ENCODE measurements at regions not wholly inside any gene's neighbourhood (a gene's known extent, or its start where the extent isn't known, plus 50 kb on each side); places are given as distances from the start of the nearest gene placed in this dataset.

DNA sequence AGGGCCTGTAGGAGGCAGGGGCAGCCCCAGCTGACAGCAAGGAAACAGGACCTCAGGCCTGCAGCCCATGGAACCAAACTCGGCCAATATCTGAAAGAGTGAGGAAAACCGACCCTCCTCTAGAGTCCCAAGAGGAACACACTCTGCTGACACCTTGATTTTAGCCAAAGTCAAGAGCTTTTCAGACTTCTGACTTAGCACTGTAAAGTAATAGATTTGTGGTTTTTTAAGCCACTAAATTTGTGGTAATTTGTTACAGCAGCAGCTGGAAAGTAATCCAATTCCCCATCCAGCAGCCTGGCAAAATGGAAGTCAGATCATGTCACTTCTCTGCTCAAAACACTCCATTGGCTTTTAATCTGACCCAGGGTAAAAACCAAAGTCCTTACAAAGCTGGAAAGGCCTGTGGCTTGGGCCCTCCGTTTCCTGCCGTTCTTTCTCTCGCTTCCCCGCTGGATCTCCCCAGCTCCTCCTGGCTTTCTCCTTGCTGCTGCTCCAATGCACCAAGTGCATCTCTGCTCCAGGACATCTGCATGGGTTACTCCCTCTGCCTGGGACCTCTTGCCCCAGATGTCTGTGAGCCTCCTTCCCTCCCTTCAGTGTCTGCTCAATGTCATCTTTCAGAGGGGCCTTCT, 79.0 kb downstream of the C5orf15 start:
- H3K36me3 ChIP-seq: no peaks in the 10 kb centered on the region
- H3K4me3 ChIP-seq: no peak overlapping the region
- 94% methylated on average over 6 of the region's 6 CpGs for WGBS
- H3K9me3 ChIP-seq: no peaks in the 10 kb centered on the region
- no peak for DNase-seq (ENCODE audit: low spot score)
- intact Hi-C loops (cut with DNase I): no loop called here
- H3K27me3 ChIP-seq (replicated peaks; ENCODE audit: insufficient read depth): peaks cover 3% of the 10 kb centered on the region
- H3K27ac ChIP-seq: no peak overlapping the region
- TF ChIP-seq POLR2AphosphoS5 (IDR thresholded peaks at IDR 0.05): no peak
- TF ChIP-seq, protein P1, sequence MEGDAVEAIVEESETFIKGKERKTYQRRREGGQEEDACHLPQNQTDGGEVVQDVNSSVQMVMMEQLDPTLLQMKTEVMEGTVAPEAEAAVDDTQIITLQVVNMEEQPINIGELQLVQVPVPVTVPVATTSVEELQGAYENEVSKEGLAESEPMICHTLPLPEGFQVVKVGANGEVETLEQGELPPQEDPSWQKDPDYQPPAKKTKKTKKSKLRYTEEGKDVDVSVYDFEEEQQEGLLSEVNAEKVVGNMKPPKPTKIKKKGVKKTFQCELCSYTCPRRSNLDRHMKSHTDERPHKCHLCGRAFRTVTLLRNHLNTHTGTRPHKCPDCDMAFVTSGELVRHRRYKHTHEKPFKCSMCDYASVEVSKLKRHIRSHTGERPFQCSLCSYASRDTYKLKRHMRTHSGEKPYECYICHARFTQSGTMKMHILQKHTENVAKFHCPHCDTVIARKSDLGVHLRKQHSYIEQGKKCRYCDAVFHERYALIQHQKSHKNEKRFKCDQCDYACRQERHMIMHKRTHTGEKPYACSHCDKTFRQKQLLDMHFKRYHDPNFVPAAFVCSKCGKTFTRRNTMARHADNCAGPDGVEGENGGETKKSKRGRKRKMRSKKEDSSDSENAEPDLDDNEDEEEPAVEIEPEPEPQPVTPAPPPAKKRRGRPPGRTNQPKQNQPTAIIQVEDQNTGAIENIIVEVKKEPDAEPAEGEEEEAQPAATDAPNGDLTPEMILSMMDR (IDR thresholded peaks at IDR 0.05): no peak
- TF ChIP-seq POLR2A (IDR thresholded peaks at IDR 0.05): no peak
- no peaks in the 10 kb centered on the region for H3K4me1 ChIP-seq (replicated peaks)

DNA sequence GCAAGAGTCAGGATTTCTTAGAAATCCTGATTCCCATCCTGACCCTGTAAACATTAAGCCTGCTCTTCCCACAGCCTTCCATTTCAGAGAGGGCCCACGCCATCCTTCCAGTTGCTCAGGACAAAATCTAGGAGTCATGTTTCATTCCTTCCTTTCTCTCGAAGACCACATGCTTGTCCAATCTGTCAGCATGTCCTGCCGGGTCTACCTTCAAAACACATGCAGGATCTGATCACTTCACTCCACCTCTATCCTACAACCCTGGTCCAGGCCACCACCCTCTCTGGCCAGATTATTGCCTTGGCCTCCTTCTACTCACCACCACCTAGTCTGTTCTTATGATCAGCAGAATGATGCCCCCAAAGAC, 79.8 kb downstream of the C5orf15 start:
- no peak overlapping the region for H3K27ac ChIP-seq
- H3K4me1 ChIP-seq (replicated peaks): no peaks in the 10 kb centered on the region
- no peak for DNase-seq (ENCODE audit: low spot score)
- no peaks in the 10 kb centered on the region for H3K36me3 ChIP-seq
- intact Hi-C loops (cut with DNase I): no loop called here
- H3K4me3 ChIP-seq: no peak overlapping the region
- H3K27me3 ChIP-seq (replicated peaks; ENCODE audit: insufficient read depth): peaks cover 3% of the 10 kb centered on the region
- TF ChIP-seq, protein P1 (IDR thresholded peaks at IDR 0.05): no peak
- TF ChIP-seq POLR2AphosphoS5 (IDR thresholded peaks at IDR 0.05) (no peak), POLR2A (IDR thresholded peaks at IDR 0.05) (no peak)
- H3K9me3 ChIP-seq: no peaks in the 10 kb centered on the region
- 90% methylated on average over 3 of the region's 3 CpGs for WGBS

DNA sequence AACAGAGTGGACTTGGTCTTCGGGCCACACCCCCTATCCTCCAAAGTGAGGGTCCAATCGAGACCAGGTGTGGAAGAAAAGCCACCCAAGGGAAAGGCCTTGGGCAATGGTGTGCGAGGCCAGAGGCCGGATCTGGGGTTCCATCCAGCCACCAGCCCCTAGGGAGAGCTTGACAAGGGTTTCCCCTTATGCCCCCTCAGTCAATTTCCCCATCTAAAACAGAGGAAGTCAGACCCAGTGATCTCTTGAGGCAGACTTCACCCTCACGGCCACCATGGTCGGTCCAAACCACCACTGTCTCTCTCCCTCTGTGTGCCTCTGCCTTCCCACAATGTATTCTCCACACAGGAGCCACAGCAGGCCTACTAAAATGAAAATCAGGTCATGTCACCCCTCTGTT, 82.9 kb downstream of the C5orf15 start:
- Histone ChIP-seq H3K27ac (no peak overlapping the region), H3K4me3 (no peak overlapping the region), H3K9me3 (no peaks in the 10 kb centered on the region), H3K36me3 (no peaks in the 10 kb centered on the region), H3K27me3 (replicated peaks; ENCODE audit: insufficient read depth) (no peaks in the 10 kb centered on the region), H3K4me1 (replicated peaks) (no peaks in the 10 kb centered on the region)
- no peak for DNase-seq (ENCODE audit: low spot score)
- WGBS: 94% methylated on average over 6 of the region's 6 CpGs
- no peak for TF ChIP-seq POLR2AphosphoS5 (IDR thresholded peaks at IDR 0.05)
- no peak for TF ChIP-seq POLR2A (IDR thresholded peaks at IDR 0.05)
- TF ChIP-seq, protein P1 (IDR thresholded peaks at IDR 0.05): no peak
- intact Hi-C loops (cut with DNase I): no loop called here

DNA sequence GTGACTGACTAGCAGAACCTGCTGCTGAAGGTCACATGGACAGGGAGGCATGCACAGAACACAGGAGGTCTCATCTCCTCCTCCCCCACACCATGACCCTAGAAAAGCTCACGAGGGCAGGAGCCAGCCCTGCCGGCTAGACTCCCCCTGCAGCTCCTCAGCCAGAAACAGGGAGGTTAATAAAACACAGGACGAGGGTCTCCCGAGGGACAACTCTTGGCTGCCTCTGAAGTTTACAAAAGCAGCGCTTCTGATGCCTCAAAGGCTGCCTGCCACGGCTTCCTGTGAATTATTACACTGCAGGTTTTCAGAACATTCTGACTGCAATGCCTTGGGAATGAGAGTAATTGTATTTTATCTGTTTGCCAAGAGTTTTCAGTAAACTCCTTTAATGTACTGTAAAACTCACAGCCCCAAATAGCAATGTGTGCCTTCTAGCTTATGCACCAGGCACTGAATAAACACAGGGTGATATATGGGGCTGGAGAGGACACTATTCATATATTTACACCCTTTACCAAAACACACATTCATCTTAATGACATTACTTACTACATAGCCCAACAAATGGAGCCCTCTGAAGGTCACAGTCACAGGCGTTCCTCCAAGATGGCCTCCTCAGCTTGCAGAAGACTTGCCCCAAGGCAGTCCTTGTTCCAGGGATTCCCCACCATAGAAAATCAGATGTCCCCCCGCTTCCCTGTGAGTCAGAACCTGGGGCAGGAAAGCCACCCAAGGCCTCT, 83.7 kb downstream of the C5orf15 start:
- no peaks in the 10 kb centered on the region for H3K9me3 ChIP-seq
- no peak overlapping the region for H3K27ac ChIP-seq
- H3K4me1 ChIP-seq (replicated peaks): no peaks in the 10 kb centered on the region

More for the DNA sequence above, 83.7 kb downstream of the C5orf15 start:
- no peaks in the 10 kb centered on the region for H3K36me3 ChIP-seq
- H3K4me3 ChIP-seq: no peak overlapping the region
- intact Hi-C loops (cut with DNase I): no loop called here
- 21% methylated on average over 8 of the region's 8 CpGs for WGBS
- TF ChIP-seq POLR2AphosphoS5 (IDR thresholded peaks at IDR 0.05): peak; percentile 67
- TF ChIP-seq, protein P1 (IDR thresholded peaks at IDR 0.05): no peak
- H3K27me3 ChIP-seq (replicated peaks; ENCODE audit: insufficient read depth): peaks cover 3% of the 10 kb centered on the region
- no peak for DNase-seq (ENCODE audit: low spot score)

Measured in prostate gland (tissue), 2 donors.